CD4-positive, alpha-beta memory T cell (primary cell): ENCODE measurements at regions not wholly inside any gene's neighbourhood (a gene's known extent, or its start where the extent isn't known, plus 50 kb on each side); places are given as distances from the start of the nearest gene placed in this dataset.
A peak's percentile ranks its signal among the peaks of the same experiment; 100 is the strongest.

Source experiments
- CTCF ChIA-PET: fragments of 350-600 bp; sonication (Branson Sonifier 250); formaldehyde crosslinking; loops from one replicate; lab custom pipeline; 2021; ENCODE audit warnings: inconsistent platforms; ENCODE audit not compliant: partially characterized antibody; lab: Charles Lee
- POLR2A ChIA-PET: fragments of 350-600 bp; sonication (Branson Sonifier 250); formaldehyde crosslinking; loops from one replicate; lab custom pipeline; 2021; ENCODE audit not compliant: partially characterized antibody; lab: Charles Lee
- DNase-seq, 5 donors: peaks; one replicate each; pipeline versions ENCODE4 v3.0.0 to v3.0.0-alpha.2; 2020 to 2022; ENCODE audit warnings: mixed read lengths in 1 of 5
- H3K27ac ChIP-seq: one replicate; pipeline ENCODE4 v1.7.0; 2013; ENCODE audit warnings: low read depth, low read length
- H3K27me3 ChIP-seq: 2 replicates; pipeline ENCODE4 v1.7.0; 2013; ENCODE audit warnings: mild to moderate bottlenecking, low read length, moderate library complexity; ENCODE audit not compliant: insufficient read depth
- H3K36me3 ChIP-seq: 2 replicates; pipeline ENCODE4 v1.7.0; 2013; ENCODE audit warnings: mild to moderate bottlenecking, low read length, moderate library complexity; ENCODE audit not compliant: insufficient read depth
- H3K4me1 ChIP-seq: 2 replicates; pipeline ENCODE4 v1.7.0; 2013; ENCODE audit warnings: mild to moderate bottlenecking, low read length, moderate library complexity; ENCODE audit not compliant: insufficient read depth
- H3K4me3 ChIP-seq, 2 donors: one replicate each; pipeline ENCODE4 v1.7.0; 2013; ENCODE audit warnings: low read length in 2 of 2, mild to moderate bottlenecking in 1 of 2
- H3K9me3 ChIP-seq, 2 donors: one replicate each; pipeline ENCODE4 v1.7.0; 2013; ENCODE audit warnings: low read length in 2 of 2, control low read depth in 1 of 2; ENCODE audit not compliant: control insufficient read depth in 1 of 2
- H3K27ac Mint-ChIP-seq, 7 donors: one replicate each; pipeline ENCODE4 v1.8.0; 2020 to 2021; ENCODE audit warnings: mixed read lengths in 7 of 7, mild to moderate bottlenecking in 6 of 7, inconsistent platforms in 3 of 7, moderate library complexity in 3 of 7
- H3K27me3 Mint-ChIP-seq, 2 donors: one replicate each; pipeline ENCODE4 v1.8.0; 2020 to 2021; ENCODE audit warnings: mixed read lengths in 2 of 2
- H3K36me3 Mint-ChIP-seq, 2 donors: one replicate each; pipeline ENCODE4 v1.8.0; 2020 to 2021; ENCODE audit warnings: mixed read lengths in 2 of 2, inconsistent platforms in 1 of 2, mild to moderate bottlenecking in 1 of 2
- H3K4me1 Mint-ChIP-seq, 4 donors: one replicate each; pipeline ENCODE4 v1.8.0; 2020 to 2021; ENCODE audit warnings: mixed read lengths in 4 of 4, mild to moderate bottlenecking in 1 of 4
- H3K4me3 Mint-ChIP-seq, 8 donors: one replicate each; pipeline ENCODE4 v1.8.0; 2020 to 2021; ENCODE audit warnings: mixed read lengths in 8 of 8, mild to moderate bottlenecking in 7 of 8, moderate library complexity in 6 of 8, inconsistent platforms in 3 of 8
- H3K9me3 Mint-ChIP-seq, 8 donors: one replicate each; pipeline ENCODE4 v1.8.0; 2020 to 2021; ENCODE audit warnings: mixed read lengths in 8 of 8, mild to moderate bottlenecking in 5 of 8, inconsistent platforms in 3 of 8, moderate library complexity in 1 of 8
- intact Hi-C: fragments of 100-400 bp; cut with micrococcal nuclease; formaldehyde crosslinking; loops from one replicate; pipeline ENCODE4 v1.15.1; 2023

DNA sequence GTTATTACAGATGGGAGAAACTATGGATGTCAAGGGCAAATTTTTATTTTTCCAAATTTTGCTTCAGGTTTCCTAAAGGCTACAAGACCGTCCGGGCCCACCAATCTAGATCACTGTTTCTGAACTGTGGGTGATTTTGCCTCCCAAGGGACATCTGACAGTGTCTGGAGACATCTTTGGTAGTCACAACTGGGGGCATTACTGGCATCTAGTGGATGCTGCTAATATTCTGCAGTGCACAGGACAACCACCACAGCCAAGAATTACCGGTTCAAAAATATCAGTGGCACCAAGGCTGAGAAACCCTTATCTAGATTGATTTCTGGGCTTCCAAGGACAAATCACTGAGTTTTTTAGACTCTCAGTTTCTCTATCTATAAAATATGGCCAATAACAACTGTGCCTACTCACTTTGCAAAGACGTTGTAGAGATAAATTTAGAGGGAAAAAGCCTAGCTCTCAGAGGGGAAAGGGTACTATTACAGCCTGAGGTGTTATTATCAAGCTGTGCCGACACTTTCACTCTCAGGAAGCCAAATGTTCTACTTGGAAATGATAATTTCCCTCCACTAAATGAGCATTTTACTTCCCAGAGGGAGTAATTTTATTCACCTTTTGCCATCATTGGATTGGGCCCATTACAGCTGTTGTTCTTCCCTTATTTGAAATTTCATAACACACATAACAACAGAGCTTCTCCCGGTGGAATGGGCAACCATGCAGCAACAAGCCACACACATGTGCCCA, 442.1 kb downstream of the CENPC start:
- no peak overlapping the region for H3K4me3 ChIP-seq
- H3K27me3 ChIP-seq: no peaks in the 10 kb centered on the region
- intact Hi-C loops: no loop called here
- H3K9me3 Mint-ChIP-seq: peaks cover 0 to 2% (median 0%) of the 10 kb centered on the region in 8 donors
- no peaks in the 10 kb centered on the region for H3K36me3 ChIP-seq
- no peaks in the 10 kb centered on the region for H3K27me3 Mint-ChIP-seq
- no peak overlapping the region for H3K27ac Mint-ChIP-seq
- ChIA-PET POLR2A (no interaction called here), CTCF (no interaction called here)
- no peaks in the 10 kb centered on the region for H3K36me3 Mint-ChIP-seq
- H3K9me3 ChIP-seq: no peaks in the 10 kb centered on the region
- no peak for DNase-seq
- no peak overlapping the region for H3K27ac ChIP-seq
- H3K4me3 Mint-ChIP-seq: no peak overlapping the region
- H3K4me1 Mint-ChIP-seq: no peaks in the 10 kb centered on the region
- no peaks in the 10 kb centered on the region for H3K4me1 ChIP-seq

GRCh38 chr4:67101612-67102011, 443.7 kb downstream of the CENPC start:
- Histone ChIP-seq H3K4me3 (no peak overlapping the region), H3K4me1 (no peaks in the 10 kb centered on the region), H3K9me3 (no peaks in the 10 kb centered on the region), H3K27ac (no peak overlapping the region), H3K27me3 (no peaks in the 10 kb centered on the region), H3K36me3 (no peaks in the 10 kb centered on the region)
- Mint-ChIP-seq H3K4me3 (no peak overlapping the region), H3K27me3 (no peaks in the 10 kb centered on the region), H3K36me3 (no peaks in the 10 kb centered on the region), H3K27ac (no peak overlapping the region), H3K9me3 (peaks cover 0 to 2% (median 0%) of the 10 kb centered on the region in 8 donors), H3K4me1 (no peaks in the 10 kb centered on the region)
- CTCF ChIA-PET: interaction anchor here (1.2 to 1.5 kb wide), 2 partner anchors 14 to 16 kb away, joined by 3 read pairs; no protein-coding TSS in a partner anchor
- POLR2A ChIA-PET: no interaction called here
- intact Hi-C loops: no loop called here
- no peak for DNase-seq

DNA sequence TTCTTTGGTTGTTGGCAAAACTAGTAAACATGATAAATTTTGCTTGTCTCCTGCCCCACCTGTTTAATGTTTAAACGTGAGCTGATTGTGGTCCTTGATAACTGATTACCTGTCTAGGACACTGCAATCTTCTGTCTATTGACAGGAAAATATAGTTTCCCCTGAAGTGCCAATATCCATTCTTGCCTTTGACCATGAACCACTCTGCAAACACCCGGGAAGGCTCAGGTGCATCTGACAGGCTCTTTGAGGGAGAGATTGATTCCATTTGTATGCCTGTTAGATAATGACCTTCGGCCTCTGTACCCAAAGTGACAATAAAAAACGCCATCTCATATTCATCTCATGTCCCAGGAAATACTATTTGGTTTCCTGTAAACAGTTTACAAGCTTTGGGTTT, 453.0 kb downstream of the CENPC start:
- no peak for DNase-seq
- no peak overlapping the region for H3K4me3 ChIP-seq
- peaks cover 0 to 2% (median 0%) of the 10 kb centered on the region in 8 donors for H3K9me3 Mint-ChIP-seq
- no peaks in the 10 kb centered on the region for H3K9me3 ChIP-seq
- CTCF ChIA-PET: no interaction called here
- no peaks in the 10 kb centered on the region for H3K36me3 Mint-ChIP-seq
- H3K27ac ChIP-seq: no peak overlapping the region
- H3K4me3 Mint-ChIP-seq: no peak overlapping the region
- no peaks in the 10 kb centered on the region for H3K27me3 Mint-ChIP-seq
- H3K4me1 ChIP-seq: no peaks in the 10 kb centered on the region
- no peaks in the 10 kb centered on the region for H3K4me1 Mint-ChIP-seq
- H3K27me3 ChIP-seq: no peaks in the 10 kb centered on the region
- intact Hi-C loops: no loop called here
- POLR2A ChIA-PET: no interaction called here
- no peak overlapping the region for H3K27ac Mint-ChIP-seq
- no peaks in the 10 kb centered on the region for H3K36me3 ChIP-seq

DNA sequence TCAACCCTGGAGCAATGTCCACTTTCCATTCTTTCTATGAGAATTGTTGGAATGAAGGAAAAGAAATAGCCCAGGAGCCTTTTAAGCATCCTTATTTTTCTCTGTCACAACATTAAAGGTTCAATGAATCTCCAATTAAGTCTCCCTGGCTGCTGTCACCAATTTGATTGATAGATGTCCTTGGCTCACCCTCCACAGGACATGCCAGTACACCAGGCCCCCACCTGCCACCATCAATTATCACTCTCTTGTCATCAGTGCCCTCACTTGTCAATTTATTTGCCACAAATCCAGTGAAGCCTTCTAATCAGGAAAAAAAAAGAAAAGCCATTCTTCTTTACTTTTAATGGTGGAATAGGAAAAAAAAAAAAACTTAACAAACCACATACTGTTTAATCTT, 453.6 kb downstream of the CENPC start:
- Histone ChIP-seq H3K9me3 (no peaks in the 10 kb centered on the region), H3K27me3 (no peaks in the 10 kb centered on the region), H3K4me1 (no peaks in the 10 kb centered on the region), H3K4me3 (no peak overlapping the region), H3K36me3 (no peaks in the 10 kb centered on the region), H3K27ac (no peak overlapping the region)
- POLR2A ChIA-PET: no interaction called here
- DNase-seq: no peak
- intact Hi-C loops: no loop called here
- Mint-ChIP-seq H3K27ac (no peak overlapping the region), H3K9me3 (peaks cover 0 to 2% (median 0%) of the 10 kb centered on the region in 8 donors), H3K4me3 (no peak overlapping the region), H3K36me3 (no peaks in the 10 kb centered on the region), H3K4me1 (no peaks in the 10 kb centered on the region), H3K27me3 (no peaks in the 10 kb centered on the region)
- CTCF ChIA-PET: no interaction called here

DNA sequence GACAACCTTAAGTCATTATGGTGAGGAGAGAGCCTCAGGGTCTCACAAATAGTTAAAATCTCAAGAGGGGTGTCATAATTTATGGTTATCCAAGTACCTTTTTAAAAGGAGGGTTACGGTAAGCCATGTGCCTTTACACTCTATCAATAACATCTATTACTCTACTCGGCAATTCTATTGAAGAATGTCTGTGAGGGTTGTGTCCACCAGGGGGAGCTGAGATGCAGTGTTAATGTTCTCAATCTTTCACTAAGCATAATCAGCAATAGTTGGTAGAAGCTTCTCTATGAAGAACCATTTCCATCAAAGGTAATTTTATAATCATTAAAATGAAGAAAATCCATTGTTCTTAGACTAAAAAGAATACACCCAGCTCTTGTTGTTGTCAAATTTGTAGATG, 457.4 kb downstream of the CENPC start:
- Histone ChIP-seq H3K4me1 (no peaks in the 10 kb centered on the region), H3K27ac (no peak overlapping the region), H3K36me3 (no peaks in the 10 kb centered on the region), H3K4me3 (no peak overlapping the region), H3K27me3 (no peaks in the 10 kb centered on the region), H3K9me3 (no peaks in the 10 kb centered on the region)
- ChIA-PET CTCF (interaction anchor here (1.6 to 1.8 kb wide), 3 partner anchors 10 to 307 kb away, joined by 4 to 8 read pairs (median 6); no protein-coding TSS in a partner anchor), POLR2A (no interaction called here)
- H3K36me3 Mint-ChIP-seq: no peaks in the 10 kb centered on the region
- no peak overlapping the region for H3K27ac Mint-ChIP-seq
- H3K9me3 Mint-ChIP-seq: peaks cover 0 to 2% (median 0%) of the 10 kb centered on the region in 8 donors
- H3K4me3 Mint-ChIP-seq: no peak overlapping the region
- no peaks in the 10 kb centered on the region for H3K27me3 Mint-ChIP-seq
- intact Hi-C loops: loop anchor here (5.0 kb wide), 2 partner anchors 304 to 1089 kb away; no protein-coding TSS in a partner anchor
- H3K4me1 Mint-ChIP-seq: no peaks in the 10 kb centered on the region
- DNase-seq: peak in 4 of 5 donors; percentile 2 to 8 (median 4)

GRCh38 chr4:67084783-67085182, 460.5 kb downstream of the CENPC start:
- intact Hi-C loops: loop anchor here (5.0 kb wide), 2 partner anchors 308 to 1093 kb away; no protein-coding TSS in a partner anchor
- H3K27me3 Mint-ChIP-seq: no peaks in the 10 kb centered on the region
- no peaks in the 10 kb centered on the region for H3K36me3 ChIP-seq
- H3K27me3 ChIP-seq: no peaks in the 10 kb centered on the region
- H3K4me1 Mint-ChIP-seq: no peaks in the 10 kb centered on the region
- no peaks in the 10 kb centered on the region for H3K9me3 Mint-ChIP-seq
- H3K4me3 ChIP-seq: no peak overlapping the region
- no peak overlapping the region for H3K27ac Mint-ChIP-seq
- no peak overlapping the region for H3K4me3 Mint-ChIP-seq
- ChIA-PET POLR2A (no interaction called here), CTCF (no interaction called here)
- DNase-seq: no peak
- no peaks in the 10 kb centered on the region for H3K9me3 ChIP-seq
- no peak overlapping the region for H3K27ac ChIP-seq
- H3K4me1 ChIP-seq: no peaks in the 10 kb centered on the region
- H3K36me3 Mint-ChIP-seq: no peaks in the 10 kb centered on the region

- POLR2A ChIA-PET: no interaction called here
- H3K9me3 ChIP-seq: no peaks in the 10 kb centered on the region
- CTCF ChIA-PET: no interaction called here
- no peaks in the 10 kb centered on the region for H3K27me3 ChIP-seq
- H3K27ac Mint-ChIP-seq: no peak overlapping the region
- no peaks in the 10 kb centered on the region for H3K4me1 ChIP-seq
- intact Hi-C loops: no loop called here
- no peaks in the 10 kb centered on the region for H3K9me3 Mint-ChIP-seq
- no peaks in the 10 kb centered on the region for H3K36me3 Mint-ChIP-seq
- no peak overlapping the region for H3K27ac ChIP-seq
- H3K27me3 Mint-ChIP-seq: no peaks in the 10 kb centered on the region
- no peaks in the 10 kb centered on the region for H3K36me3 ChIP-seq
- no peak overlapping the region for H3K4me3 Mint-ChIP-seq
- DNase-seq: no peak
- H3K4me3 ChIP-seq: no peak overlapping the region
- H3K4me1 Mint-ChIP-seq: no peaks in the 10 kb centered on the region
Observed at GRCh38 chr4:67083496-67083895, 461.8 kb downstream of the CENPC start.
